ENCODE measurements at regions not wholly inside any gene's neighbourhood (a gene's known extent, or its start where the extent isn't known, plus 50 kb on each side); places are given as distances from the start of the nearest gene placed in this dataset.
"Not testable (repeated sequence)": the region's sequence is repeated elsewhere in the genome, so short reads cannot be mapped to it uniquely, and the experiment has no call there.

DNA sequence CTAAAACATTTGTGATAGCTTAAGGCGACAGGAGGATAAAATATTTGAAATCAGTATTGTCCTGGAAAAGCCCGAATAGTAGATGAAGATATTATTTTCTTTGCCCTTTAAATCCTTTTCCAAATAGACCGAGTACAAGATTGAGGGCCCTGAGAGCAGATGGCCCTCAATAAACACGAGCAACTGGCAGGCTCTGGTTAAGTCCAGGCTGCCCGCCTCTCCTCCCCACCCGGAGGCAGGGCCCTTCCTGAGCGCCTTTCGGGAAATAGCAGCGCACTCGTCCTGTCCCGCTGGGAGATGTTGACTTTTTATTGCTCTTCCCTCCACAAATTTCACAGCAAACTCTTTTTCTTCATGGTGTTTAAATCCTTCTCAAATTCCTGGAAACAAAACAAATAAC is 50.8 kb upstream of the MAX start:
- no peak for DNase-seq

DNA sequence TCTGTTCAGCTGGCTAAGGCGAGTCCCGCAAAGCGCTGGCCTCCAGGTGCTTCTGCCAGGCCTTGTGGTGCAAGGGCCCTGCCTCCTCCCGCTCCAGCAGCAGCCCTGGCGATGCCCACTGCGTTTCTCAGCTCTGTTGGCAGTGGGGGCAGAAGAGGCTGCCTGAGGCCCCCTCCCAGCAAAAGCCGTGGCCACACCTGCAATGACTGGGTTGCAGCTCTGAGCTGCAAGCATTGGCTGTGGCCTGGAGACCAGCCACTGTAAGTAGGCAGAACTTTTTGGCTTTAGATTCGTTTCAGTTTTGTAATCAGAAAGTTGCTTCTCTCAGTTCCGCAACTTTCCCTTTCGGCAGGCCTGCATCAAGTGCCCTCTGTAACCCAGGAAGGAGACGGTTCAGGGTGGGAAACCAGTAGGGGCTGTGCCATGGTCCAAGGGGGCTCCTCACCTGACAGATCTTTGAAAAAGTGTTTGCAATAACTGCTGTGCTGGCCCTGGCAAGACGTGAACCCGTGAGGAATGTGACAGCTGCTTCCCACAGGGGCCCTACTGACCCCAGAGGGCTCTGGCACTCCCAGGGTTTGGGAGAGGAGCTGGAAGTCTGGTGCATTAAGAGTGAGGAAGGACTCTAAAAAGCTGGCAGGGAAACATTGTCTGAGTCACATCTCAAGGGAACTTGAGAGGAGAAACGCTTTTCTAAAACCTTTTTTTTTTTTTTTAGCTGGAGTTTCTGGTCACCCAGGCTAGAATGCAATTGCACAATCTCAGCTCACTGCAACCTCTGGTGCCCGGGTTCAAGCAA is 54.5 kb upstream of the MAX start:
- no peak for DNase-seq

DNA sequence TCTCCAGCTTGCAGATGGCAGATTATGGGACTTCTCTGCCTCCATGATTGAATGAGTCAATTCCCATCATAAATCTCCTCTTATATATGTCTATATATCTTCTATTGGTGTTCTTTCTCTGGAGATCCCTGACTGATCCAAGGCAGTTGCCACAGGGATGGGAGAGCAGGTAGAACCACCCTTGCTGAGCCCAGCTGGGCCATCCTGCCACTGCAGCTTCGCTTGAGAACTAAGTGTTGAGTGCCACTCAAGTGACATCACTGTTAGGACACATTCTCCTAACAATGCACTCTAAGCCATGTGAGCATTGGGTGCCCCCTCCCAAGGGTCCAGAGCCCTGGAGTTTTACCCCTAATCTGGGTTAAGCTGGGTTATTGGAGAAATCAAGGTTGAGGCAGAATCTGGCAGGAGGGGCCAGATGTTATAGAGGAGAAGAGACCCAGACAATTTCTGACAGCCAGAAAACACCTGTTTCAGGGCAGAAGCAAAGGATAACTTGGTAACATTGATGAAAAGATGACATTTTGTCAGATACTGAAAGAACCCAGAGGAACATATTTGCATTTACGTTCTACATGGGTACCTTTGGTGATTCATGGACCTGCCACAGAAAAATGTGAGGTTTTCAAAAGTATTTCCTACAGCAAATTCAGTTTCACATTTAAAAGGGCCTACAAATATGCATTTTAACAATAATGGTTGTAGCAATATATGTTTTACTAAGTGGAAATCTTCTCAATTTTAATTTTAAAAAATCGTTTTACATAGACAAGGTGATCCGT is 57.2 kb upstream of the MAX start:
- no peak for DNase-seq

DNA sequence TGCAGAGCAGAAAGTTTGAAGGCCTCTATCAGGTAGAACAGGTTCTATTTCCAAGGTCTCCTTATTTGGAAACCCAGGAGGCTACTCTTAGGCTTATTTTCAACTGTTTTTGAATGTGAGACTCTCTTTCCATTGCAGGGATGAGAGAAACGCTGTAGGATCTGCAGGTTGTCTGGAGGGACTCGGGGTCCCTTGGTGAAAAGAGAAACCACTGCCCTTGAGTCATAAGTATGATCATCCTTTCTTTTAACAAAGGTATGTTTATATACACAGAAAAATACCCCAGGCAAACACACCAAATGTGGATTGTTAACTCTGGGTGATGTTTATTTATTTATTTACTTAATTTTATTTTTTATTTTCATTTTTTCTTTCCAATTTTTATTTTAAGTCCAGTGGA is 57.8 kb upstream of the MAX start:
- no peak for DNase-seq

DNA sequence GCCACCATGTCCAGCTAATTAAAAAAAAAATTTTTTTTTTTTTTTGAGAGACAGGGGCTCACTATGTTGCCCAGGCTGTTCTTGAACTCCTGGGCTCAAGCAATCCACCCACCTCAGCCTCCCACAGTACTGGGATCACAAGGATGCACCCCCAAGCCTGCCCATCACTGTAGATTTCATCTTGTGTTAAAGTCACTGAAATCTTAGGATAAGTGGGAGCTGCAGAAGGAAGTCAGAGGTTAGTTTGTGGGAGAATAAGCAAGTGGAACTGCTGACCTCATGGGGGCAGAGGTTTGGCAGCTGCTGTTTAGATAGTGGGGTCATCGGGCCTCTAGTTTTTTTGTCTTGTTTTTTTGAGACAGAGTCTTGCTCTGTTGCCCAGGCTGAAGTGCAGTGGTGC is 59.7 kb upstream of the MAX start:
- no peak for DNase-seq

DNA sequence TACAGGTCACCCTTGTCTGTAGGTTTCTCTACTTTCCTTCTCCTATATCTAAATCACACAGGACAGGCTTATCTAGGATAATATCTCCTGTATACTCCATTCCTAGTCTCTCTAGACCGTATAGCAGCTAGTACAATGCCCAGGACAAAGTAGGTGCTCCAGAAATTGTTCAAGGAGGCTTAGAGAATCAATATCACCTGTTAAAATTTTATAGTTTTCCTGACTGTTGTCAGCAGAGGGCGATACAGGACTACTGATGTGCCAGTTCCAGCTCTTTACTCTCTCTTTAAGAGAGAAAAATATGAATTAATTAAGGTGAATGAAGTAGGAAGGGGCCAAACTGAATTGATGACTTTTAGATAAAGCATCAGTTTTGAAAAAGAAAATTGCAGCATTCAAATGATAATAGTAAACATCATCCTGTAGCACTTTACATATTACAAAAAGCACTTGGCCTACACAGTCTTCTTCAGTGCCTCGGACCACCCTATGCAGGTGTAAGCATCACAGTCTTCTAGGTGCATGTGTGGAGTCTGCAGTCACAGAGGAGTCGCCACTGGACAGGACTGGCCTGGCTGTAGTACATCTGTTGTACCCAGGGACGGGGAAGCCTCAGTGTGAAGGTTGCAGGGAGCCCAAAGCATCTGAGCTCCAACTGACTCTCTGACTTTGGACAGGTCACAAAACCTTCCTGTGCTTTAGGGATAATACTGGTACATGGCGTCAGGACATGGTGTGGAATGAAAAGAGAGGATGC is 61.9 kb upstream of the MAX start:
- DNase-seq: no peak

DNA sequence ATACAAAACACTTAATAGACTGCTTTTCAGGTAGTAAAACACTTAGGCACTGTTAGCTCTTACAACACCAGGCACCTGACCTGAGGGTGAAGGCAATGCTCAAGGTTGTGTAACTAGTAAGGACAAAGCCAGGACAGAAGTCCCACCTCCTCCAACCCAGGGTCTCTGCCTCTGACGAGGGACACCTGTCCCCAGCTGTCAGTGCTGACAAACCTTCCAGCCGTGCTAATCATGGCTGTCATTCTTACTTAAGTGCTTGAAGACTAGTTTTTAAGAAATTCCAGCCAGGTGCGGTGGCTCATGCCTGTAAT is 62.5 kb upstream of the MAX start:
- DNase-seq: no peak

DNA sequence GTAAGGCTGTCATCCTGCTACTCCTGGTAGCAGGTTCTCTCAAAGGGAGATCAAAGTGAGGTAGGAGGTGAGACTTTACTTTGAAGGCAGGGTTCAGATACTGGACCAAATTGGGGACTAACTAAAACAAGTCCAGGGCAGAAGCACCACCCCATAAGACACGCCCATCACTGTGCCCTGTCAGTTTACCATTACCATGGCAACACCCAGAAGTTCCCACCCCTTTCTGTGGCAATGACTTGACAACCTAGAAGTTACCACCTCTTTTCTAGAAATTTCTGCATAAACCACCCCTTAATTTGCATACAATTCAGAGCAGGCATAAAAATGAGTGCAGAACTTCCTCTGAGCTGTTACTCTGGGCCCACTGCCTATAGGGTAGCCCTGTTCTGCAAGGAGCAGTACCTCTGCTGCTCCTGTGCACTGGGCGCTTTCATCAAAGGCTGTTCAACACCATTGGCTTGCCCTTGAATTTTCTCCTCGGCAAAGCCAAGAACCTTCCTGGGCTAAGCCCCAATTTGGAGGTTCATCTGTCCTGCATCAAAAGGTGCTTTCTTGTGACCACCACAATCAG is 64.8 kb upstream of the MAX start:
- DNase-seq: no peak

DNA sequence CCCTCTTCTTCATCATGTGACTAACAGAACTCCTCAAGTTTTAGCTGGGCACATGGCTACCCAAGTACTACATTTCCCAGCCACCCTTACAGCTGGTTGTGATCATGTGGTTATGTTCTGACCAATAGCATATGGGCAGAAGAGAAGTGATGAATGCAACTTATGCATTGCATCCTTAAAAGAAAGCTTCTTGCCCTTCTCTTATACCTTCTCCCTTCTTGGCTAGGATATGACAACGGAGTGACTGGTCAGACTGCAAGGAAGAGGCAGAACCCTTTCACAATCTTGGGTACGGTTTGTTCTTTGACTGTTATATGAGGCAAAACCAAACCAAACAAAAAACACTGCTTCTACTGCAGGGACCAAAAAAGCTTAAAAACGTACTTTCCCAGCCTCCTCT is 66.5 kb upstream of the MAX start:
- no peak for DNase-seq

DNA sequence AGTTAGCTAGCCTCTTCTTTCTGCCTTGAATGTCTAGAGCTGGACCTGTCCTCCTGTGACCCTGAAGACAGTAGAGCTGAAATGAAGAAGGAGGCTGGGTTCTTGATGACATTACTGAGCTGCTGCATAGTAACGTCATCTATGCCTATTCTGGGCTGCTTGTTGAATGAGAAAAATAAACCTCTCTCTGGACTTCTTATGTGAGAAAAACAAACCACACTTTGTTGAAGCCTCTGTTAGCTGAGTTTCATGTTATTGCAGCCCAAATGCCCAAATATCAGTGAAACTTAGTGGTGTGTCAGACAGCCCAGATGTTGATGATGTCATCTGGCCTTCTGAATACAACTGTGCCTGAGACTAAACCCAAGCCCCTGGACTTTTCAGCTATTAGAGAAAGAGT is 67.0 kb upstream of the MAX start:
- no peak for DNase-seq

DNA sequence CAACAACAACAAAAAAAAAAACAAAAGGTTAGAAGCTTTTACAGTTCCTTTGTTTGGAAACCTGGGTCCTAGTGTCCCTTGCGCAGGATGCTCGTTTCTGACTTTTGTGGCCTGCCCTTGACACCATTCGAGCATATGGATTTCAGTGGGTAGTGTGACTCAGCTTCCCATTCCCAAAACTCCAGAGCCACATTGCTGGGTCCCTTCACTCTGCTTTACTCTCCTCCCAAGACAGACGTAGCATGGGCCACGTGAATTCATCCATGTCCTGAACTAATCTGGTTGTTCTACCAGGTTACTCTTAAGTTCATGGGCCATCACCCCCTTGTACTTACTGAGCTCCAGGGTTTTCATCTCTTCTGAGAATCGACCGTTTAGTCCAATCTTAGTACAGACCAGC is 68.0 kb upstream of the MAX start:
- DNase-seq: no peak

DNA sequence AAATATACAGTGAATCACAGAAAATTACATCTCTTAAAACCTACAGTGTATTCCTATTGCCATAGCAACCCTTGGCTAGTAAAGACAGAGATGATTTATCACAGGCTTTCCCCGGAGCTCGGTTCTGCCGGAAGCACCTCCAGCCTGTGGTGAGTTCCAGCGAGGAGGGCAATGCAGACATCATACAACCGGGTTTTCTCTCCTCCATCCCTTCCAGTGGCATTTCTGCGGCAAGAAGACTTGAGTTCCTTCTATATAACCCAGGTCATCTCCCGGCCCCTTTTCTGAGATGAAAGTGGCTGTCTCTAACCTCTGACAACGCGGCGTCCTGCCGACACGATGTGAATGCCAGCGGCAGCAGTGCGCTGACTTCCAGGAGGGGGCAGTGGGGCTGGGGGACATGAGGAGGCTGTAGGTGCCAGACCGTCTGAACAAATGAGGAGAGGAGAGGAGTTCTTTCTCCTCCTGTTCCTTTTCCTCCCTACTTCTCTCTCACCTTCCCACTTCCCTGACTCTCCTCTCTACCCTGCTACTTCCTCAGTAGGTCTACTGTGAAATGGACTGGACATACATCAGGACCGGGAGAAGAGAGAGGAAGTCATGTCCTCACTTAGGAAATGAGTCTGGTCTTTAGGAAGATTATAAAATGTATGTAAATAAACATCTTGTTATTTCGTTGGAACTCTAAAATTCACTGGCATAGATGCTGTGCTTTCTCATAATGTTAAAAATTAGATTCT is 68.6 kb upstream of the MAX start:
- DNase-seq: peak; percentile 74

DNA sequence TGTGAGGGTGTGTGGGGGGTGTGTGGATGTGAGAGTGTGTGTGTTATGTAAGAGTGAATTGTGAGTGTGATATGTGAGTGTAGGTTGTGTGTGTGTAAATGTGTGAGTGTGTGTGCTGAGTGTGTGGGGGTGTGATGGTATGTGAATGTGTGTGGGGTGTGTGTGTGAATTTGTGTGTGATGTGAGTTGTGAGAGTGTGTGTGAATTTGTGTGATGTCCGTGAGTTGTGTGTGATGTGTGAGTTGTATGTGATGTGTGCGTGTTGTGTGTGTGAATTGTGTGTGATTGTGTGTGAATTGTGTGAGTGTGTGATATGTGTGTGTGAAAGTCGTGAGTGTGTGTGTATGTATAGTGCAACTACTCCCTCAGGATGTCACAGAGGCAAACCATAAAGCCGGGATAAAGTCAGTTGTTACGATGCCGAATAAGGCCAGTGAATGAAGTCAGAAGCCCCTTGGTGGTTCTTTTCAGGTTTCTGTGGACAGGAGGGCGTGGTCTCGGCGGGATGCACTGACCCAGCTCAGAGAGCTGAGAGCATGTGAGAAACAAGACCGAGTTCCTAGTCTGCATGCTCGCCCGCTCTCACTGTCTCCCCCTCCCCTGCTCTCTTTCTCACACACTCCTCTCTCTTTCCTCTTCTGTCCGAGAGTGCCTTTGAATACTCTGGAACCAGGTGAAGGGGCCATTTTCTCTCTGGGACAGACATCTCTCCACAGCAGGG is 71.8 kb upstream of the MAX start:
- no peak for DNase-seq

DNA sequence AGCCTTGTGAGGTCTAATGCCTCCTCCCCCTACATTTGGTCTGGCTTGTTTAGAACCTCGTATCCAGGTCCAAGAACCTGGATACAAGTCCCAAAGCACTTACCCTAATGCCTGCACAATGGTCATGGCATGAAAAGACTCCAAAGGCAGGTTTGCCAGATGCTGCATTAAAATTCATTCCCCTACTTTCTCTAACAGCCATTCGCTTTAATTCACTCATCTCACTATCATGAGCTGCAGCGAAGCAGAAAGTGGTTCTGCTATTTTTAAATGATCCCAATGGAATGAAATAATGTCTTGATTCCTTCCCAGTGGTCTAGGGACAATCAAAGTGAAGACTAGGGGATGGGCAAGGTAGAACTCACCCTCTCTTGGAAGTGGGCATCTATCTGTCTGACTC is 72.5 kb upstream of the MAX start:
- DNase-seq: no peak

DNA sequence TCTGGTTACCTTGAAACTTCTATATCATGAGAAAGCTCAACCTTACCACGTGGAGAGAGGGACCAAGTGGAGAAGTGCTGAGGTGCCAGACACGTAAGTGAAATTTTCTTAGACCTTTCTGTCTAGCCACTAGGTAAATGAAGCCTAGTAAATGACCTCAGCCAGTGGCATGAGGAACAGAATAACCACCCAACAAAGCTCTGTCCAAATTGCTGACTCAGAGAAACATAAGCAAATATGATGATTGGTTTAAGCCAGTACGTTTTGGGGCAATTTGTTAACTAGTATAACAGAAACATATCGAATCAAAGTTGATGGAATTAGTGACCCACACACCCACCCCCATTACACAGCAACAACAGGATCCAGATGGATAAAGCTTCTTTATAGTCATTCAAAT is 75.2 kb upstream of the MAX start:
- DNase-seq: no peak

DNA sequence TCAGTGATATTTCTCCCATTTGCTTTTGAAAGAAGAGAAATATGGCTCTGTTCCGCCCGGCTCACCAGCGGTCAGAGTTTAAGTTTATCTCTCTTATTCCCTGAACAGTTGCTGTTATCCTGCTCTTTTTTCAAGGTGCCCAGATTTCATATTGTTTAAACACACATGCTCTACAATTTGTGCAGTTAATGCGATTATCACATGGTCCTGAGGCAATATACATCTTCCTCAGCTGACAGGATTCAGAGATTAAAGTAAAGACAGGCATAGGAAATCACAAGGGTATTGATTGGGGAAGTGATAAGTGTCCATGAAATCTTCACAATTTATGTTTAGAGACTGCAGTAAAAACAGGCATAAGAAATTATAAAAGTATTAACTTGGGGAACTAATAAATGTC is 76.9 kb upstream of the MAX start:
- DNase-seq: not testable (repeated sequence)

DNA sequence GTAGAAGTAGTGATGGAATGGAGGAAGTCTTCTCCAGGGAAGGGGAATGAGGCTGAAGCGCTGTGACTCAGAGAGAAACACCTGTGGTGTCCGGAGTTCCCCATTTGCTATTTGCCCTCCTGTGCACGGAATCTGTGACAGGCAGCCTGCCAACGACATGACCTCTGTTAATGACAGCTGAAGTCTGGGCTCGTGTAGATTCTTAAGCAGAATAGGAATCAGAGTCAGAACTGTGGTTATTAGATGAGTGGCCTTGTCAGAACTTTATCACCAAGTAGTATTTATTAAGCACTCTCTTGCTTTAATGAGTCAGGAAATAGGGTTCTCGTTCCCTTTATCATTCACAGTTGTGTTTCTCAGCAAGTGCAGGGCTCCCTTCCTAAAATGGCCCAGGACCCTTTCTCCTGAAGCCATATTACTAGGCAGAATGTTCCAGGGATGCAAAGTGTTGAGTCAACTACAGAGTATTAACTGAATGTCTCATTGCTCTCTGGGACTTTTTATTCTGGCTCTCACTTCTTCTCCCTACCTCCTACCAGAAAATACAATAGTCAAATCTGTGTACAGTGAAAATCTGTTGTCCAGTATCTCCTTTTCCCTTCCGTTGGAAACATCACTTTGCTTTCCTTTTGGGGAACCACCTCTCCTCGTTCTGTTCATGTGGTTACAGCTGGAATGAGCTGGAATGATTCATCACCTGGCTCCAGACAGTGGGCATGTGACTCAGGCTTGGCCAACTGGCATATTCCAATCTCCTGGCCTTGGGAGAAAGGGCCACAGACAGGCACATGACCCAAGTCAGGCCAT is 77.8 kb upstream of the MAX start:
- DNase-seq: no peak

DNA sequence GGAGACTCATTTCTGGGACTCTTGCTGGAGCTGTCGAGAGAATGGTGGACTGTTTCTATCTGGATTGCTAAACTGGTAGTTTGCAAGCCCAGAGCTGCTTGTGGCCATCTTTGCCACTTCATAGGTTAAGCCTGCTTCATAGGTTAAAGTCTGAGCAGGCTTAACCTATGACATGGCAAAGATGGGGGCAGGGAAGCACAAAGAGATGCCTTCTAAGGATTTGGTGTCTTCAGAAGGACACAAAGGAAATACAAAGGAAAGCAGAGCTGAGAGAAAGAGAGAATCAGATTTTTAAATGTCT is 78.4 kb upstream of the MAX start:
- DNase-seq: no peak

DNA sequence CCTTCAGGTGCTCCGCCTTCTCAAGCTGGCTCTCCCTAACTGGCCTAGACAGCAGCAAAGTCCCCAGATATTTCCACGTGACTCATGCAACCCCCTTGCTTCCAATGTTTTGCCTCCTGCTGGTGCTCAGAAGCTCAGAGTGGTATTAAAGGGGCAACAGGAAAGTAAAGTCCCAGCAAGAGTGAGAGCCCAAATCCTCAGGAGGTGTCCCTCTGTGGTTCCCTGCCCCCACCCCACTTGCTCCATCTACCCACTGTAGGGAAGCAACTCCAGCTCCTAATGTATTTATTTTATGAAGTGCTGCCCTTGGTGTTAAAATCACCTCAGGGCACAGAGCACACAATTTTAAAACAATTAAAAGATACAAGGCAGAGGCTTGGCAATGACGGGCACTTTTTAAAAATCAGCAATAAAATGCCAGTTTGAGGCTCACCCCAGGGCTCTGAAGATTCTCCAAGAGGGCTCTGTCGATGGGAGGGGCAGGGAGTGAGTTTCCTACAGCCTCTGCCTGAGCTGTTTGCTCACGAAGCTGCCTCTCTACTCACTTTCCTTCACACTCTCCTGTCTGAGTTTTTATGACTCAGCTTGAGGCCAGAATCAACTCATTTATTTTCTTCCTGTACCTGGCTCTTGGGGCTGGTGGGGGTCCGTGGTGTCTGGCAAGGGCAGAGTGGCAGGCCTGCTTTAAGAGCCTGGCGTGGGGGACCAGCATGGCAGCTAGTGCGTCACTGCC is 81.9 kb upstream of the MAX start:
- DNase-seq: no peak

DNA sequence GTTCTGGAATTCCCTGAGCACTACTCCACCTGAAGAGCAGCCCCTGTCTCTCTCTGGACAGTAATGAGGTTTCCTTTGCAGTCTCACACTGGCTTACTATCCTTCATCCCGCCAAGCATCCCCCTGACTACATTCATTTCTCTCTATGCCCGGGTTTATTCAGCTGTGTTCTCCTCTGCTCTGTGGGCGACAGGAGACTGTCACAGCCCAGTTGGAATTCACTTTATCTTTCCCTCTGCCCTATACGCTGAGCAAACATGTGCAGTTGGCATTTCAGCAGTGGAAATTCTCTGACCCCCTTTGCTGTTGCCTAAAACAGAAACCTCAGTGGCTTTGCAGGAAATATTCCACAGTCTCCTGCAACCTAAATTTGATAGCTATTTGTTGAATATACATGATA is 83.5 kb upstream of the MAX start:
- no peak for DNase-seq

DNA sequence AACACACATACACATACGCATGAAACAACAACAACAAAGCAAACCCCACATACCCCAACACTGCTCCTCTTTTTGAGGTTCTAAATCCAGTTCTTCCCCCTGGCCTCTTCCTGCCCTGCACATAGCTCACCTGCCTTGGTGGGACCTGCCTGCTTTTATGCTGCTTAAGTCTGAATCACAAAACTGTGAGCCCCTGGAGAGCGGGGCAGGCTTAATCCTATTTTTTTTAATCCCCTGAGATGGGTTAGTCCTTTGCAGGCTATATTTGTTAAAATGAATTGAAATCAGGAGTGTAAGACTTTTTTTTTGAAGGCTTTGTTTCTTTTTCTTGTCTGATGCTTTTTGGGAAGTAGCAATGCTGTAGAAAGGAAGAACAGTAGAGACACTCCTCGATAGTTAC is 84.6 kb upstream of the MAX start:
- DNase-seq: no peak
